Kidney (tissue), 13 donors: ENCODE measurements at regions not wholly inside any gene's neighbourhood (a gene's known extent, or its start where the extent isn't known, plus 50 kb on each side); places are given as distances from the start of the nearest gene placed in this dataset.

Experiments used
- DNase-seq, 5 donors: peaks; one replicate each; pipeline ENCODE4 v3.0.0-alpha.2; 2013 to 2020
- FAIRE-seq: peaks from 2 replicates; lab custom pipeline; 2012; peaks lifted over from hg19 to GRCh38; lab: Jason Lieb, UNC
- H3K27ac ChIP-seq, 2 donors: one replicate each; pipeline ENCODE4 v1.7.0; 2013; ENCODE audit warnings: low read depth in 2 of 2, low read length in 2 of 2, inconsistent platforms in 1 of 2
- H3K27me3 ChIP-seq: one replicate; pipeline ENCODE4 v1.7.1; 2013; ENCODE audit warnings: low read length, inconsistent platforms; ENCODE audit not compliant: control insufficient read depth, insufficient read depth
- H3K36me3 ChIP-seq, 3 donors: one replicate each; pipeline versions ENCODE4 v1.7.0 to v1.7.1; 2013; ENCODE audit warnings: low read length in 3 of 3, control low read depth in 1 of 3, inconsistent platforms in 1 of 3; ENCODE audit not compliant: insufficient read depth in 3 of 3, control insufficient read depth in 2 of 3
- H3K4me1 ChIP-seq, 3 donors: one replicate each; pipeline versions ENCODE4 v1.7.0 to v1.7.1; 2013; ENCODE audit warnings: low read length in 3 of 3, inconsistent platforms in 1 of 3, low read depth in 1 of 3; ENCODE audit not compliant: control insufficient read depth in 2 of 3, insufficient read depth in 2 of 3
- H3K4me3 ChIP-seq, 3 donors: one replicate each; pipeline versions ENCODE4 v1.7.0 to v1.8.1; 2013; ENCODE audit warnings: low read length in 3 of 3, control low read depth in 1 of 3, inconsistent platforms in 1 of 3
- H3K9ac ChIP-seq, 3 donors: one replicate each; pipeline versions ENCODE4 v1.7.0 to v1.7.1; 2013; ENCODE audit warnings: low read length in 3 of 3, control low read depth in 1 of 3, inconsistent platforms in 1 of 3
- H3K9me3 ChIP-seq, 3 donors: one replicate each; pipeline versions ENCODE4 v1.7.0 to v1.7.1; 2013; ENCODE audit warnings: low read length in 3 of 3, control low read depth in 1 of 3, inconsistent platforms in 1 of 3; ENCODE audit not compliant: control insufficient read depth in 2 of 3, insufficient read depth in 1 of 3
- CTCF ChIP-seq: IDR thresholded peaks from 3 replicates; pipeline ENCODE4 v1.5.1; 2012; ENCODE audit warnings: mild to moderate bottlenecking, moderate library complexity, borderline replicate concordance; ENCODE audit not compliant: insufficient read depth; ENCODE audit errors: extremely low read depth
- intact Hi-C: fragments of 100-400 bp; cut with DNase I; formaldehyde crosslinking; loops from one replicate; pipeline ENCODE4 v1.11.1; 2022
- donor health status: control.
- donor health status: control.
- donor health status: control.
- donor health status: control.
- donor health status: control.
- donor health status: DM: yes; HTN: yes; CAD: no.
- donor health status: Normal renal cell carcinoma (clear cell type).

- no peaks in the 10 kb centered on the region for H3K4me1 ChIP-seq
- DNase-seq: no peak
- no peak for TF ChIP-seq CTCF
- H3K36me3 ChIP-seq: no peaks in the 10 kb centered on the region
- no peak for FAIRE-seq
- H3K9me3 ChIP-seq: no peaks in the 10 kb centered on the region
- H3K27ac ChIP-seq: no peak overlapping the region
- no peak overlapping the region for H3K9ac ChIP-seq
- H3K27me3 ChIP-seq: no peaks in the 10 kb centered on the region
- intact Hi-C loops: no loop called here
- no peak overlapping the region for H3K4me3 ChIP-seq
Observed at GRCh38 chr10:123259791-123260190, 105.6 kb downstream of the BUB3 start.

GRCh38 chr10:123262456-123262855 lies 108.3 kb downstream of the BUB3 start:
- intact Hi-C loops: no loop called here

GRCh38 chr10:123266971-123267370 lies 112.8 kb downstream of the BUB3 start:
- H3K27ac ChIP-seq: no peak overlapping the region
- H3K4me1 ChIP-seq: no peaks in the 10 kb centered on the region
- no peak for TF ChIP-seq CTCF
- no peaks in the 10 kb centered on the region for H3K9me3 ChIP-seq
- H3K27me3 ChIP-seq: no peaks in the 10 kb centered on the region
- DNase-seq: no peak
- no peak overlapping the region for H3K4me3 ChIP-seq
- no peak overlapping the region for H3K9ac ChIP-seq
- intact Hi-C loops: no loop called here
- no peaks in the 10 kb centered on the region for H3K36me3 ChIP-seq
- FAIRE-seq: no peak

More at GRCh38 chr10:123262456-123262855, 108.3 kb downstream of the BUB3 start:
- Histone ChIP-seq H3K4me1 (no peaks in the 10 kb centered on the region), H3K36me3 (no peaks in the 10 kb centered on the region), H3K9me3 (no peaks in the 10 kb centered on the region), H3K27ac (no peak overlapping the region), H3K9ac (no peak overlapping the region), H3K4me3 (no peak overlapping the region), H3K27me3 (no peaks in the 10 kb centered on the region)
- FAIRE-seq (no peak), DNase-seq (no peak)
- TF ChIP-seq CTCF: no peak

GRCh38 chr10:123269017-123269552 lies 114.9 kb downstream of the BUB3 start:
- Histone ChIP-seq H3K9me3 (no peaks in the 10 kb centered on the region), H3K27me3 (no peaks in the 10 kb centered on the region), H3K4me1 (no peaks in the 10 kb centered on the region), H3K4me3 (no peak overlapping the region), H3K36me3 (no peaks in the 10 kb centered on the region), H3K9ac (no peak overlapping the region), H3K27ac (no peak overlapping the region)
- FAIRE-seq (no peak), DNase-seq (no peak)
- TF ChIP-seq CTCF: no peak
- intact Hi-C loops: no loop called here
